ENCODE measurements at regions not wholly inside any gene's neighbourhood (a gene's known extent, or its start where the extent isn't known, plus 50 kb on each side); places are given as distances from the start of the nearest gene placed in this dataset.

DNA sequence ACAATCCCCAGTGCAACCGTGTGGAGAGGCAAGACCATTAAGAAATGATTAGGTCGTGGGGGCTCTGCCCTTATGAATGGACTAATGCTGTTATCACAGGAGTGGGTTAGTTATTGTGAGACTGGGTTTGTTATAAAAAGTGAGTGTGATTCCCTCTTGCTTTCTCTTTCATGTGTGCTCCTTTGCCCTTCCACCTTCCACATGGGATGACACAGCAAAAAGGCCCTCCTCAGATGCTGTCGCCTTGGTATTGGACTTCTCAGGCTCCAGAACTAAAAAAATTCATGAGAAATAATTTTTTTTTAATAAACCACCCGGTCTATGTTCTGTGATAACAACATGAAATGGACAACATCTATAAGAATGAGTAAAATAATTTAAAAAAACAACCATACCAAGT lies 136.1 kb upstream of the PCBD1 start (continued):
- TF ChIP-seq, protein P1, sequence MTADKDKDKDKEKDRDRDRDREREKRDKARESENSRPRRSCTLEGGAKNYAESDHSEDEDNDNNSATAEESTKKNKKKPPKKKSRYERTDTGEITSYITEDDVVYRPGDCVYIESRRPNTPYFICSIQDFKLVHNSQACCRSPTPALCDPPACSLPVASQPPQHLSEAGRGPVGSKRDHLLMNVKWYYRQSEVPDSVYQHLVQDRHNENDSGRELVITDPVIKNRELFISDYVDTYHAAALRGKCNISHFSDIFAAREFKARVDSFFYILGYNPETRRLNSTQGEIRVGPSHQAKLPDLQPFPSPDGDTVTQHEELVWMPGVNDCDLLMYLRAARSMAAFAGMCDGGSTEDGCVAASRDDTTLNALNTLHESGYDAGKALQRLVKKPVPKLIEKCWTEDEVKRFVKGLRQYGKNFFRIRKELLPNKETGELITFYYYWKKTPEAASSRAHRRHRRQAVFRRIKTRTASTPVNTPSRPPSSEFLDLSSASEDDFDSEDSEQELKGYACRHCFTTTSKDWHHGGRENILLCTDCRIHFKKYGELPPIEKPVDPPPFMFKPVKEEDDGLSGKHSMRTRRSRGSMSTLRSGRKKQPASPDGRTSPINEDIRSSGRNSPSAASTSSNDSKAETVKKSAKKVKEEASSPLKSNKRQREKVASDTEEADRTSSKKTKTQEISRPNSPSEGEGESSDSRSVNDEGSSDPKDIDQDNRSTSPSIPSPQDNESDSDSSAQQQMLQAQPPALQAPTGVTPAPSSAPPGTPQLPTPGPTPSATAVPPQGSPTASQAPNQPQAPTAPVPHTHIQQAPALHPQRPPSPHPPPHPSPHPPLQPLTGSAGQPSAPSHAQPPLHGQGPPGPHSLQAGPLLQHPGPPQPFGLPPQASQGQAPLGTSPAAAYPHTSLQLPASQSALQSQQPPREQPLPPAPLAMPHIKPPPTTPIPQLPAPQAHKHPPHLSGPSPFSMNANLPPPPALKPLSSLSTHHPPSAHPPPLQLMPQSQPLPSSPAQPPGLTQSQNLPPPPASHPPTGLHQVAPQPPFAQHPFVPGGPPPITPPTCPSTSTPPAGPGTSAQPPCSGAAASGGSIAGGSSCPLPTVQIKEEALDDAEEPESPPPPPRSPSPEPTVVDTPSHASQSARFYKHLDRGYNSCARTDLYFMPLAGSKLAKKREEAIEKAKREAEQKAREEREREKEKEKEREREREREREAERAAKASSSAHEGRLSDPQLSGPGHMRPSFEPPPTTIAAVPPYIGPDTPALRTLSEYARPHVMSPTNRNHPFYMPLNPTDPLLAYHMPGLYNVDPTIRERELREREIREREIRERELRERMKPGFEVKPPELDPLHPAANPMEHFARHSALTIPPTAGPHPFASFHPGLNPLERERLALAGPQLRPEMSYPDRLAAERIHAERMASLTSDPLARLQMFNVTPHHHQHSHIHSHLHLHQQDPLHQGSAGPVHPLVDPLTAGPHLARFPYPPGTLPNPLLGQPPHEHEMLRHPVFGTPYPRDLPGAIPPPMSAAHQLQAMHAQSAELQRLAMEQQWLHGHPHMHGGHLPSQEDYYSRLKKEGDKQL (CRISPR knock-in tag; IDR thresholded peaks at IDR 0.05; ENCODE audit: borderline replicate concordance) = no peak
- TF ChIP-seq PTTG1 (tag; IDR thresholded peaks at IDR 0.05; ENCODE audit: low read depth) = no peak
- no peak for TF ChIP-seq BDP1 (IDR thresholded peaks at IDR 0.05; ENCODE audit: insufficient read depth, insufficient read length)
- TF ChIP-seq ZC3H8 (IDR thresholded peaks at IDR 0.05) = no peak
- TF ChIP-seq KAT7 (CRISPR knock-in tag; IDR thresholded peaks at IDR 0.05; ENCODE audit: borderline replicate concordance) = no peak
- TF ChIP-seq MAFK (IDR thresholded peaks at IDR 0.05; ENCODE audit: low read length) = peak; percentile 69; the same call in 1 of the 2 replicates
- peak; percentile 78 for TF ChIP-seq NFE2L1 (tag; IDR thresholded peaks at IDR 0.05; ENCODE audit: borderline replicate concordance, low read depth)
- TF ChIP-seq MAFF (IDR thresholded peaks at IDR 0.05; ENCODE audit: low read length) = peak; percentile 80
- peak; percentile 91 for TF ChIP-seq NFE2 (IDR thresholded peaks at IDR 0.05; ENCODE audit: low read depth)
- TF ChIP-seq ZNF347 (CRISPR knock-in tag; IDR thresholded peaks at IDR 0.05; ENCODE audit: low read depth) = no peak
- TF ChIP-seq ZNF316 (IDR thresholded peaks at IDR 0.05) = peak; percentile 79
- TF ChIP-seq BMI1 (IDR thresholded peaks at IDR 0.05; ENCODE audit: low read length) = no peak
- peak; percentile 66 for TF ChIP-seq L3MBTL2 (IDR thresholded peaks at IDR 0.05)
- TF ChIP-seq, protein P2, sequence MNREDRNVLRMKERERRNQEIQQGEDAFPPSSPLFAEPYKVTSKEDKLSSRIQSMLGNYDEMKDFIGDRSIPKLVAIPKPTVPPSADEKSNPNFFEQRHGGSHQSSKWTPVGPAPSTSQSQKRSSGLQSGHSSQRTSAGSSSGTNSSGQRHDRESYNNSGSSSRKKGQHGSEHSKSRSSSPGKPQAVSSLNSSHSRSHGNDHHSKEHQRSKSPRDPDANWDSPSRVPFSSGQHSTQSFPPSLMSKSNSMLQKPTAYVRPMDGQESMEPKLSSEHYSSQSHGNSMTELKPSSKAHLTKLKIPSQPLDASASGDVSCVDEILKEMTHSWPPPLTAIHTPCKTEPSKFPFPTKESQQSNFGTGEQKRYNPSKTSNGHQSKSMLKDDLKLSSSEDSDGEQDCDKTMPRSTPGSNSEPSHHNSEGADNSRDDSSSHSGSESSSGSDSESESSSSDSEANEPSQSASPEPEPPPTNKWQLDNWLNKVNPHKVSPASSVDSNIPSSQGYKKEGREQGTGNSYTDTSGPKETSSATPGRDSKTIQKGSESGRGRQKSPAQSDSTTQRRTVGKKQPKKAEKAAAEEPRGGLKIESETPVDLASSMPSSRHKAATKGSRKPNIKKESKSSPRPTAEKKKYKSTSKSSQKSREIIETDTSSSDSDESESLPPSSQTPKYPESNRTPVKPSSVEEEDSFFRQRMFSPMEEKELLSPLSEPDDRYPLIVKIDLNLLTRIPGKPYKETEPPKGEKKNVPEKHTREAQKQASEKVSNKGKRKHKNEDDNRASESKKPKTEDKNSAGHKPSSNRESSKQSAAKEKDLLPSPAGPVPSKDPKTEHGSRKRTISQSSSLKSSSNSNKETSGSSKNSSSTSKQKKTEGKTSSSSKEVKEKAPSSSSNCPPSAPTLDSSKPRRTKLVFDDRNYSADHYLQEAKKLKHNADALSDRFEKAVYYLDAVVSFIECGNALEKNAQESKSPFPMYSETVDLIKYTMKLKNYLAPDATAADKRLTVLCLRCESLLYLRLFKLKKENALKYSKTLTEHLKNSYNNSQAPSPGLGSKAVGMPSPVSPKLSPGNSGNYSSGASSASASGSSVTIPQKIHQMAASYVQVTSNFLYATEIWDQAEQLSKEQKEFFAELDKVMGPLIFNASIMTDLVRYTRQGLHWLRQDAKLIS (CRISPR knock-in tag; IDR thresholded peaks at IDR 0.05) = no peak
- TF ChIP-seq, protein P3, sequence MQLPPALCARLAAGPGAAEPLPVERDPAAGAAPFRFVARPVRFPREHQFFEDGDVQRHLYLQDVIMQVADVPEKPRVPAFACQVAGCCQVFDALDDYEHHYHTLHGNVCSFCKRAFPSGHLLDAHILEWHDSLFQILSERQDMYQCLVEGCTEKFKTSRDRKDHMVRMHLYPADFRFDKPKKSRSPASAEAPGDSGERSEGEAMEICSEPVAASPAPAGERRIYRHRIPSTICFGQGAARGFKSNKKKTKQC (CRISPR knock-in tag; IDR thresholded peaks at IDR 0.05) = no peak
- TF ChIP-seq EHMT2 (IDR thresholded peaks at IDR 0.05) = no peak
- TF ChIP-seq RFX5 (IDR thresholded peaks at IDR 0.05; ENCODE audit: low read depth, low read length) = no peak
- peak; percentile 51; the same call in 1 of the 2 replicates for TF ChIP-seq MYC (IDR thresholded peaks at IDR 0.05; ENCODE audit: low read depth, low read length)
- no peak for TF ChIP-seq MYC (CRISPR knock-in tag; IDR thresholded peaks at IDR 0.05; ENCODE audit: borderline replicate concordance, low read depth)

Data from K562 (cell line).